Duodenal mucosa (tissue), 2 donors: ENCODE measurements at regions not wholly inside any gene's neighbourhood (a gene's known extent, or its start where the extent isn't known, plus 50 kb on each side); places are given as distances from the start of the nearest gene placed in this dataset.
A peak's percentile ranks its signal among the peaks of the same experiment; 100 is the strongest.

Experiments
- H3K27ac ChIP-seq: one replicate; pipeline ENCODE4 v1.7.0; 2013; ENCODE audit warnings: low read depth, low read length
- H3K27me3 ChIP-seq, 2 donors: one replicate each; pipeline ENCODE4 v1.7.0; 2013; ENCODE audit warnings: low read length in 2 of 2, control low read depth in 1 of 2; ENCODE audit not compliant: insufficient read depth in 2 of 2, control insufficient read depth in 1 of 2
- H3K36me3 ChIP-seq, 2 donors: one replicate each; pipeline ENCODE4 v1.7.0; 2013; ENCODE audit warnings: low read length in 2 of 2, control low read depth in 1 of 2; ENCODE audit not compliant: insufficient read depth in 2 of 2, control insufficient read depth in 1 of 2
- H3K4me1 ChIP-seq, 2 donors: one replicate each; pipeline ENCODE4 v1.7.0; 2013; ENCODE audit warnings: low read length in 2 of 2, control low read depth in 1 of 2; ENCODE audit not compliant: insufficient read depth in 2 of 2, control insufficient read depth in 1 of 2
- H3K4me3 ChIP-seq, 2 donors: one replicate each; pipeline ENCODE4 v1.7.0; 2013; ENCODE audit warnings: low read length in 2 of 2, low read depth in 1 of 2
- H3K9ac ChIP-seq, 2 donors: one replicate each; pipeline ENCODE4 v1.7.0; 2013; ENCODE audit warnings: low read length in 2 of 2, low read depth in 1 of 2
- H3K9me3 ChIP-seq, 2 donors: one replicate each; pipeline ENCODE4 v1.7.0; 2013; ENCODE audit warnings: low read length in 2 of 2, control low read depth in 1 of 2; ENCODE audit not compliant: control insufficient read depth in 1 of 2

DNA sequence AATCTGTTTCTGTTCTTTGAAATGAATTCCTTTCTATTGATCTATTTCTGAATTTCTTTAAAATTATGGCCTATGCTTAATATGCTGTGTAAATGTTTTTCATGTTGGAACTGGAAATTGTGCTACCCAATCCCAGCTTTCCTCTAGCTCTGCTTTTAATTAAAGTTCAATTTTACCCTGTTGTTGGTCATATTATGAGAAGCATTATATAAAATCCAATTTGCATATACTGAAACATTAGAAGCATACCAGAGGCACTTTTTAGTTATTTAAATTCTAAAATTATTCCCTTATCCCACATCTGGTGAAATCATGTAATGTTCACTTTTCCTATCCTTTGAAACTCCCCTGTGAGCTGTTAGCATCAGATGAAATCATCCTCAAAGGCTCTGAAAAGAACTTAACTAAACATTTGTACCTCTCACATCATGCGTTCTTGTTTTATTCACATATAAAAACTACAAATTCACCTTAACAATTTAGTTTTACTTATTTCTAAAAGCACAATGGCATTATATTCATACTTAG, 160.6 kb upstream of the COL21A1 start:
- no peak overlapping the region for H3K27ac ChIP-seq
- H3K4me1 ChIP-seq = peaks cover 8 to 27% of the 10 kb centered on the region in 2 donors
- H3K4me3 ChIP-seq = no peak overlapping the region
- no peaks in the 10 kb centered on the region for H3K9me3 ChIP-seq
- no peaks in the 10 kb centered on the region for H3K36me3 ChIP-seq
- H3K27me3 ChIP-seq = no peaks in the 10 kb centered on the region
- H3K9ac ChIP-seq = no peak overlapping the region

DNA sequence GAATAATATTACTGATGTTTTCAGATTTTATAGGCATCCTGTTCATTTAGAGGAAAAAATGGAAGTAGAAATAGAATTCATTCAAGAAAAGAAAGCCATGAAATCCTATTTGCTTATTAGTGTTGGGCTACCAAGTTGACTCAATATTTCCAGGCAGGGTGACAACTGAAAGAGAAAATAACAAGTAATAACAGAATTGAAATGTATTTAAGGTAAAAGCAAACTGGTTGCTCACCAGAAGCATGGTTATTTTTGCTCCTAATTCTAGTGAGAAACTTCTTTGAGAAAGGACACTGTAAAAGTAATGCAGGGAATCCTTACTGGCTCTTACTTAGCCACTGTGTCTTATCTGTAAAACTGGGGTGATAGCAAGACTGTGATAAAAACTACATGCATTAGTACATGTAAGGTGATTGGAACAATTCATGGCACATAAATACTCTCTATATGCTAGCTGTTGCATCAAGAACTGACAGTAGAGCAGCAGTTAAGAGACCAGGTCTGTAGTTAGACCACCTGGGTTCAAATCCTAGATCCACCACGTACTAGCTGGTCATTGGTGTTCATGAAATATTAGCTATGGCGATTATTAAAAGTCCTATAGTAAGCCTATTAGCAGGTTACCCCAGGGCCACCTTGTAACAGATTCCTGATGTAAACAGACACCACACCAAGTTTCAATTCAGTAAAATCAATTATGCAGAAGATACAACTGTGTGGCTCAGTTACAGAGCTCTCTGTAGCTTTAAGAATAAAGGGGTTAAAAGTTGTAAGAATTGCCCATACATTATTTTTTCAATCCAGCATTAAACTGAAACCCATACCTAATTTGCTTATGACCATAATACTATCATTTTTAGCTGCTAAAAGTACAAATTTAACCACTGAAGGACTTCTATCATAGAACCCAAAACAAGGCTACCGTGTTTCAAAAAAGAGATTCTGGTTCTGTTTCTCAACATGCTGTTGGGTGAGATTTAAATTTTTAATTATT, 159.2 kb upstream of the COL21A1 start:
- no peak overlapping the region for H3K27ac ChIP-seq
- no peak overlapping the region for H3K4me3 ChIP-seq
- H3K27me3 ChIP-seq = no peaks in the 10 kb centered on the region
- H3K9me3 ChIP-seq = no peaks in the 10 kb centered on the region
- H3K9ac ChIP-seq = no peak overlapping the region
- no peaks in the 10 kb centered on the region for H3K36me3 ChIP-seq
- peaks cover 8 to 27% of the 10 kb centered on the region in 2 donors for H3K4me1 ChIP-seq

DNA sequence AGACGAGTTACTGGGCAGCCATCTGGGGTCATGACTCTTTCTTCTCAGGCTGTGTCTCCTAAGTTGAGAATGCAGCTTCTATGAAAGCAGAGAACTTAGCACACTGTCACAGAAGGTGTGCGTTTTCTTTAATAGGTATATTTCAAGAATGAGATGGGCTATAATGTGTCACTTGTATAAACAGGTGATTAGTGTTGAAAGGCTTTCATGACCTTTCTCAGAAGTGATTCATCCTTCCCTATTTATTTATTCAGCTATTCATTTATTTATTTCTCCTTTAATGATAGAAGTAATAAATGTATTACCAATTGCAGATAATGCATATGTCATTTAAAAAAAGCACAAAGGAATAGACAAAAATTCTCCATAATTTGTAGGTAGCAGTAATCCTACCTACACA, 157.2 kb upstream of the COL21A1 start:
- H3K4me1 ChIP-seq = peaks cover 8 to 27% of the 10 kb centered on the region in 2 donors
- H3K27me3 ChIP-seq = no peaks in the 10 kb centered on the region
- H3K4me3 ChIP-seq = no peak overlapping the region
- H3K27ac ChIP-seq = no peak overlapping the region
- H3K9me3 ChIP-seq = no peaks in the 10 kb centered on the region
- no peaks in the 10 kb centered on the region for H3K36me3 ChIP-seq
- H3K9ac ChIP-seq = no peak overlapping the region

DNA sequence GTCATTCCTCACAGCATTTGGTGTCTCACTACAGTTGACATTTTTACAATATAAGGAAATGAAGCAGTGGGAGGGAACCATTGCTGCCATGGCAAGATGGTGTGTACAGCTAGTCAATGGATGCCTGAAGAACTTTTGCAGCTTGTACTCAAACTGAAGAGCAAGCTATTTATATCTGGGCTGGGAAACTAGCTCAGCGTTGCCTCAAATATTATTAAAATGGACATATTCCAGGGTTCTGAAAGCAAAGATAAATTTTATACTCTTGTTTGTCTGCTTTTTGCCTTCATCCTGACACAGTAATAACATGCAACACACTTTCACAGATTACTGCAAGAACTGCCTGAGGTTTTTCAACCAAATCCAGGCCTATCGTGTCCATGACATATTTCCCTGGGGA, 156.4 kb upstream of the COL21A1 start:
- no peaks in the 10 kb centered on the region for H3K36me3 ChIP-seq
- no peaks in the 10 kb centered on the region for H3K9me3 ChIP-seq
- H3K4me1 ChIP-seq = peaks cover 14 to 30% of the 10 kb centered on the region in 2 donors
- no peak overlapping the region for H3K9ac ChIP-seq
- no peak overlapping the region for H3K4me3 ChIP-seq
- no peak overlapping the region for H3K27ac ChIP-seq
- no peaks in the 10 kb centered on the region for H3K27me3 ChIP-seq

DNA sequence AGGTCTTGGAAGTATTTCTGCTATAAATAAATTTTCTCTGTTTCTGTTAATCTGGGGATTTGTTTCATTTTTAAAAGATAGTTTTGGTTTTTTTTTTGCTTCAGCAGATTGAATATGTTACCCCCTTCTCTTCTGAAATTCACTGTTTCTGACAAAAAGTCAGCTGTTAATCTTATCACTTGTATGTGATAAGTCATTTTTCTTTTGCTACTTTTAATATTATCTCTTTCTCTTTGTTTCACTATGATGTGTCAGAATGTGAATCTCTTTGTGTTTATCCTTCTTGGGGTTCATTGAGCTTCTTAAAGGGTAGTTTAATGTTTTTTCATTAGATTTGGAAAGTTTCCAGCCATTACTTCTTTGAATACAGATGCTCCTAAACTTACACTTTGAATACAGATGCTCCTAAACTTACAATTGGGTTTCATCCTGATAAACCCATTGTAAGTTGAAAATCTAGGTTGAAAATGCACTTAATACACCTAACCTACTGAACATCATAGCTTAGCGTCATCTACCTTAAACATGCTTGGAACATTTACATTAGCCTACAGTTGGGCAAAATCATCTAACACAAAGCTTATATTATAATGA, 154.2 kb upstream of the COL21A1 start:
- H3K9ac ChIP-seq = no peak overlapping the region
- H3K9me3 ChIP-seq = no peaks in the 10 kb centered on the region
- H3K4me1 ChIP-seq = peaks cover 17 to 32% of the 10 kb centered on the region in 2 donors
- H3K27me3 ChIP-seq = no peaks in the 10 kb centered on the region
- no peaks in the 10 kb centered on the region for H3K36me3 ChIP-seq
- no peak overlapping the region for H3K27ac ChIP-seq
- no peak overlapping the region for H3K4me3 ChIP-seq

DNA sequence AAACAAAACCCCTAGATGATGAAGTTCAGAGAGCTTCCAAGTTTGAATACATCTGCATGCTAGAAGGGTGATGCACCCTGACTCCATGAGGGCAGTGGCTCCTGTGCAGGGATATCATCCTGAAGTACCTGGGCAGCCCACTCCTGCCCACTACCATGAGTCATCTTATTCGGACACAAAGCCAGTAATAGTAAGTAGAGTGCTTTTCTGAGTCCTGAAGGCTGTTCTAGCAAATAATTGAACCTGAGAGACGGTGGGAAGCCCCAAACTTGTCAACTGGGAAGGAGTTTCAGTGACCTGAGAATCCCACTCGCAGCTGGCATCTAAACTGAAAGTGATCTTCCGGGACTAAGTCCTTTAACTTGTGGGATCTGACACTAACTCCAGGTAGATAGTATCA, 152.9 kb upstream of the COL21A1 start:
- peak overlapping the region in 1 of 2 donors; percentile 27 for H3K9ac ChIP-seq
- H3K27me3 ChIP-seq = no peaks in the 10 kb centered on the region
- no peaks in the 10 kb centered on the region for H3K9me3 ChIP-seq
- H3K4me3 ChIP-seq = peak overlapping the region; percentile 30 to 56
- peaks cover 14 to 24% of the 10 kb centered on the region in 2 donors for H3K4me1 ChIP-seq
- no peaks in the 10 kb centered on the region for H3K36me3 ChIP-seq
- peak overlapping the region; percentile 3 for H3K27ac ChIP-seq

DNA sequence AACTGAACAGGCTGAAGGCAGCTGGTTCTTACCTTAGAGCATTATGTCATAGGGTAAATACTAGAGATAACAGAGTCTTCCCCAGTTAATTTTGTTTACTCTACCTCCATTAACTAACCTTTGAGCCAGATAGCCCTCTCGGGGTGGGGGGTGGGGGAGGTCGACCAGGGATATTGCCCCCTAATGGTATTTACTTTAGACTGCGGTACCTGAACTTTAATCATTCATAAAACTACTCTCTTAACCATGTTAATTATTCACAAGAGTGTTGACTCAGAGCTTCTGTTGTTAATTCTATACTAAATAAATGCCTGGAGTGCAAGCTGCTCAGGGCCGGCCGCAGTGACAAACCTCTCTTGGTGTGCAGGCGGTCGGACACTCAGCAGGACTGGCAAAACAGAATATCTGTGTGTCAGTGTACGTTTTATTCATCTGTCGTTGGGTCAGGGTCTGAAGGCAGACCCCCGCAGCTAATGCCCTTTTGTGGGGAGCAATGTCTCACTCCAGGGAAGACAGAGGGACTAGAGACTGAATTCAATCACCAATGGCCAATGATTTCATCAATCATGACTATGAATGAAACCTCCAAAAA, 152.4 kb upstream of the COL21A1 start:
- Histone ChIP-seq H3K36me3 (no peaks in the 10 kb centered on the region), H3K9me3 (no peaks in the 10 kb centered on the region), H3K27me3 (no peaks in the 10 kb centered on the region), H3K27ac (peak overlapping the region; percentile 49), H3K9ac (peak overlapping the region; percentile 27), H3K4me3 (peak overlapping the region; percentile 30 to 56), H3K4me1 (peaks cover 9 to 19% of the 10 kb centered on the region in 2 donors)

DNA sequence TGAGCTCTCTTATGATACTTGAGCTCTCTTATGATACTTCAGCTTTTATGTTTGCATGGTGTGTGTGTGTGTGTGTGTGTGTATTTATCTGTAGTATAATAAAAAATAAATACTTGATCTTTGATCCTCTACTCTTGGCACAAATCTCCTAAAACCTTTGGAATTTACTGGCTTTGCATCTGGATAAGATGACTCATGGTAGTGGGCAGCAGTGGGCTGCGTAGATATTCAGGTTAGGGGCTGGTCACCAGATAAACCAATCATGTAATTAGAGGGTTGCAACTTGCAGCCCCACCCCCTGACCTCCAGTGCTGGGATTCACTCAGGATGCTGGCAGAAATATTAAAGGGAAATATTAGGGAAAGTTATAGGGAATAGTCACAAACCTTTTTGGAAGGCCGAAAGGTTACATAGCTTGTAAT, 151.9 kb upstream of the COL21A1 start:
- Histone ChIP-seq H3K27me3 (no peaks in the 10 kb centered on the region), H3K9me3 (no peaks in the 10 kb centered on the region), H3K9ac (peak overlapping the region in 1 of 2 donors; percentile 27), H3K4me1 (peaks cover 9 to 15% of the 10 kb centered on the region in 2 donors), H3K27ac (peak overlapping the region; percentile 49), H3K4me3 (peak overlapping the region in 1 of 2 donors; percentile 34), H3K36me3 (no peaks in the 10 kb centered on the region)

DNA sequence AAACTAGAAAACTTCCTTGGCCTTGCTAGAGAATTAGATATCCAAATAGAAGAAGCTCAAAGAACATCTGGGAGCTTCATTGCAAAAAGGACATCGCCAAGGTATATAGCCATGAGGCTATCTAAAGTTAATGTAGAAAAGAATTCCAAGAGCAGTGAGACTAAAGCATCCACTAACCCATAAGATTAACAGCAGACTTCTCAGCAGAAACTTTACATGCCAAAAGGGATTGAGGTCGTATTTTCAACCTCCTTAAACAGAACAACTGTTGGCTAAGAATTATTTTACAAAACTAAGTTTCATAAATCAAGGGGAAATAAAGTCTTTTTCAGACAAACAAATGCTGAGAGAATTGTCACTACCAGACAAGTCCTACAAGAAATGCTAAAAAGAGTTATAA, 149.1 kb upstream of the COL21A1 start:
- Histone ChIP-seq H3K27me3 (no peaks in the 10 kb centered on the region), H3K27ac (no peak overlapping the region), H3K4me3 (no peak overlapping the region), H3K9me3 (no peaks in the 10 kb centered on the region), H3K4me1 (peaks cover 7 to 9% of the 10 kb centered on the region in 2 donors), H3K9ac (no peak overlapping the region), H3K36me3 (no peaks in the 10 kb centered on the region)
